Natural killer cell (primary cell): ENCODE measurements at regions not wholly inside any gene's neighbourhood (a gene's known extent, or its start where the extent isn't known, plus 50 kb on each side); places are given as distances from the start of the nearest gene placed in this dataset.

Experiments
- ATAC-seq, 3 donors: fragments of 150-1000 bp in 2 of 3; fragments of 200-7000 bp in 1 of 3; cut with Tn5 transposase; 1 replicate in 1 of 3; 2 replicates in 2 of 3; pipeline ENCODE4 v1.10.0; 2021; ENCODE audit warnings: mild to moderate bottlenecking in 2 of 3, moderate library complexity in 2 of 3
- DNase-seq, 2 donors: peaks; one replicate each; pipeline versions ENCODE4 v3.0.0 to v3.0.0-alpha.2; 2013 to 2021; ENCODE audit warnings: mixed read lengths in 1 of 2
- H3K27ac ChIP-seq: one replicate; pipeline ENCODE4 v1.5.1; 2013; ENCODE audit warnings: mild to moderate bottlenecking, low read length
- H3K27me3 ChIP-seq: one replicate; pipeline ENCODE4 v1.6.1; 2013; ENCODE audit warnings: low read length; ENCODE audit not compliant: control insufficient read depth, insufficient read depth
- H3K36me3 ChIP-seq: one replicate; pipeline ENCODE4 v1.6.1; 2013; ENCODE audit warnings: low read length; ENCODE audit not compliant: control insufficient read depth, insufficient read depth
- H3K4me1 ChIP-seq: one replicate; pipeline ENCODE4 v1.6.1; 2013; ENCODE audit warnings: low read length; ENCODE audit not compliant: control insufficient read depth, insufficient read depth
- H3K4me3 ChIP-seq: one replicate; pipeline ENCODE4 v1.5.1; 2013; ENCODE audit warnings: low read length
- H3K9me3 ChIP-seq: one replicate; pipeline ENCODE4 v1.6.1; 2013; ENCODE audit warnings: low read length; ENCODE audit not compliant: control insufficient read depth, insufficient read depth
- H3K27ac Mint-ChIP-seq, 2 donors: one replicate each; pipeline ENCODE4 v1.8.0; 2022; ENCODE audit warnings: mild to moderate bottlenecking in 2 of 2, mixed read lengths in 2 of 2, moderate library complexity in 1 of 2
- H3K27me3 Mint-ChIP-seq, 2 donors: one replicate each; pipeline ENCODE4 v1.8.0; 2022; ENCODE audit warnings: low read depth in 2 of 2, mixed read lengths in 2 of 2
- H3K36me3 Mint-ChIP-seq: one replicate; pipeline ENCODE4 v1.8.0; 2022; ENCODE audit warnings: mixed read lengths
- H3K4me1 Mint-ChIP-seq, 2 donors: one replicate each; pipeline ENCODE4 v1.8.0; 2022; ENCODE audit warnings: mixed read lengths in 2 of 2
- H3K4me3 Mint-ChIP-seq: one replicate; pipeline ENCODE4 v1.8.0; 2022; ENCODE audit warnings: mild to moderate bottlenecking, moderate library complexity, mixed read lengths
- H3K9me3 Mint-ChIP-seq, 2 donors: one replicate each; pipeline ENCODE4 v1.8.0; 2022; ENCODE audit warnings: mixed read lengths in 2 of 2
- CTCF ChIP-seq: fragments of 200-600 bp; IDR thresholded peaks from one replicate; pipeline ENCODE4 v1.8.0; 2022; ENCODE audit warnings: antibody characterized with exemption
- WGBS: methylation state at CpG from one replicate; pipeline ENCODE4 v1.1.7; 2013; ENCODE audit warnings: missing lambda C conversion rate; ENCODE audit not compliant: insufficient coverage; 5-methylcytosine and 5-hydroxymethylcytosine counted together
- intact Hi-C: fragments of 100-400 bp; cut with micrococcal nuclease; formaldehyde crosslinking; loops from one replicate; pipeline ENCODE4 v1.14.2; 2022

DNA sequence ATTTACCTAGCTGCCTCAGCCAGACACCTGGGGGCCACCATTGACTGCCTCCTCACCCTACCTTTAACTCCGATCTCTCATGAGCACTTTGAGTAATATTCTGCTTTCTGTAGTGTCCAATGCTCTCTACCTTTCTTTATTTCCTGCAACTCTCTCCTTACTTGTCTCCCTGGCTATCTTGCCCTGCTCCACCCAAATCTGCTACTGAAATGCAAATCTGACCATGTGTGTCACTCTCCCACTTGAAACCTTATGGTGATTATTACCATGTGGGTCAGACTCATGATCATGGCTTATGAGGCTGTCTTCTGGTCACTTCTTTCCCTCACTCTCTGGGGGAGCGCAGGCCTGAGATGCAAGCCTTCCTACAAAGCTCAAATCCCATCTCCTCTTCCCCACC, 83.3 kb downstream of the INSIG2 start:
- DNase-seq (no peak), ATAC-seq (peak in 1 of 3 donors; percentile 12)
- Histone ChIP-seq H3K27me3 (no peaks in the 10 kb centered on the region), H3K27ac (no peak overlapping the region), H3K9me3 (no peaks in the 10 kb centered on the region), H3K4me3 (no peak overlapping the region), H3K36me3 (no peaks in the 10 kb centered on the region), H3K4me1 (peaks cover 9% of the 10 kb centered on the region)
- Mint-ChIP-seq H3K9me3 (no peaks in the 10 kb centered on the region), H3K27ac (no peak overlapping the region), H3K36me3 (no peaks in the 10 kb centered on the region), H3K4me3 (no peak overlapping the region), H3K4me1 (peaks cover 0 to 4% of the 10 kb centered on the region in 2 donors), H3K27me3 (peaks cover under 1 to 8% of the 10 kb centered on the region in 2 donors)
- intact Hi-C loops, result no loop called here
- WGBS, result 93% methylated on average over 2 of the region's 2 CpGs
- no peak for TF ChIP-seq CTCF

DNA sequence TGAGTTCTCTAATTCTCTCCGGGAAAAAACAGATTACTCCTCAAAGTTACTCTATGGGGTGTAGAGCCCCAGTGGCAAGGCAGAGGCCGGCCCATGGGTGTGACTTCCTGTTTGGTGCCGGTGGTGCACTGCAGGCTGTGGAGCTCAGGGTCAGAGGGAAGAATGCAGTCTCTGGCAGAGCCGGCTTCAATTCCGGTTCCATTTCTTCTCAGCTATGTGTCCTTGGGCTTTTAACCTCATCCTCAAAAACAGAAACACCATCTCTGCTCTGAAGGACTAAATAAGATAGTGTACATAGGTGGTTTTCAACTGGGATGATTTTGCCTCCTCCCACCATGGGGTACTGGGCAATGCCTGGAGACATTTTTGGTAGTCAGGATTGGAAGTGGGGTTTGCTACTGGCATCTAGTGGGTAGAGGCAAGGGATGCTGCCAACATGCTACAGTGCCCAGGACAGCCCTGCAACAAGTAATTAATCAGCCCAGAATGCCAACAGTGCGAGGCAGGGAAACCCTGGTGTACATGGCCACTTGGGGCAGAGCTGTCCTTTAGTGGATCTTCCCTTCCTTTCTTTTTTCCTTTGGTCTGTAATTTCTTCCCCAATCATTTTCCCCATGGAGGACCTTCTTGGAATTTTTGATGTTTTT, 81.2 kb downstream of the INSIG2 start:
- Histone ChIP-seq H3K27ac (no peak overlapping the region), H3K36me3 (no peaks in the 10 kb centered on the region), H3K4me1 (peaks cover 9% of the 10 kb centered on the region), H3K9me3 (no peaks in the 10 kb centered on the region), H3K27me3 (no peaks in the 10 kb centered on the region), H3K4me3 (no peak overlapping the region)
- Mint-ChIP-seq H3K27ac (no peak overlapping the region), H3K9me3 (no peaks in the 10 kb centered on the region), H3K36me3 (no peaks in the 10 kb centered on the region), H3K27me3 (peaks cover 0 to 12% of the 10 kb centered on the region in 2 donors), H3K4me1 (peaks cover 0 to 4% of the 10 kb centered on the region in 2 donors), H3K4me3 (peak overlapping the region; percentile 61)
- ATAC-seq, result peak; percentile 77 to 95 (median 82)
- WGBS, result 30% methylated on average over 3 of the region's 6 CpGs
- DNase-seq, result peak in 1 of 2 donors; percentile 38
- no peak for TF ChIP-seq CTCF
- intact Hi-C loops, result no loop called here

GRCh38 chr2:118168615-118169014, 80.3 kb downstream of the INSIG2 start:
- no peak overlapping the region for H3K4me3 ChIP-seq
- no peaks in the 10 kb centered on the region for H3K36me3 Mint-ChIP-seq
- WGBS, result 100% methylated on average over 1 of the region's 3 CpGs
- H3K9me3 ChIP-seq, result no peaks in the 10 kb centered on the region
- no peak overlapping the region for H3K4me3 Mint-ChIP-seq
- ATAC-seq (no peak), DNase-seq (no peak)
- TF ChIP-seq CTCF, result no peak
- no peak overlapping the region for H3K27ac ChIP-seq
- H3K9me3 Mint-ChIP-seq, result no peaks in the 10 kb centered on the region
- H3K27me3 ChIP-seq, result no peaks in the 10 kb centered on the region
- intact Hi-C loops, result no loop called here
- H3K36me3 ChIP-seq, result no peaks in the 10 kb centered on the region
- H3K27ac Mint-ChIP-seq, result no peak overlapping the region
- H3K4me1 ChIP-seq, result peaks cover 9% of the 10 kb centered on the region
- peaks cover 0 to 12% of the 10 kb centered on the region in 2 donors for H3K27me3 Mint-ChIP-seq
- H3K4me1 Mint-ChIP-seq, result peaks cover 0 to 4% of the 10 kb centered on the region in 2 donors

- Histone ChIP-seq H3K27me3 (no peaks in the 10 kb centered on the region), H3K27ac (no peak overlapping the region), H3K4me3 (no peak overlapping the region), H3K9me3 (no peaks in the 10 kb centered on the region), H3K36me3 (no peaks in the 10 kb centered on the region), H3K4me1 (peaks cover 9% of the 10 kb centered on the region)
- H3K27me3 Mint-ChIP-seq, result peaks cover 4 to 12% of the 10 kb centered on the region in 2 donors
- H3K9me3 Mint-ChIP-seq, result no peaks in the 10 kb centered on the region
- intact Hi-C loops, result no loop called here
- H3K36me3 Mint-ChIP-seq, result no peaks in the 10 kb centered on the region
- H3K4me1 Mint-ChIP-seq, result peaks cover 0 to 4% of the 10 kb centered on the region in 2 donors
- 100% methylated on average over 1 of the region's 2 CpGs for WGBS
- H3K4me3 Mint-ChIP-seq, result no peak overlapping the region
- H3K27ac Mint-ChIP-seq, result no peak overlapping the region
- ATAC-seq (no peak), DNase-seq (no peak)
- no peak for TF ChIP-seq CTCF
These were observed 78.8 kb downstream of the INSIG2 start for GRCh38 chr2:118167026-118167425.
